Suprapubic skin (tissue), 3 donors: ENCODE measurements at regions not wholly inside any gene's neighbourhood (a gene's known extent, or its start where the extent isn't known, plus 50 kb on each side); places are given as distances from the start of the nearest gene placed in this dataset.

Source experiments
- CTCF ChIP-seq, 2 donors: fragments of 200-600 bp in 1 of 2; fragments of 450-650 bp in 1 of 2; sonication (generic) in 1 of 2; IDR thresholded peaks; one replicate each; pipeline ENCODE4 v1.5.1; 2016 to 2019; ENCODE audit warnings: antibody characterized with exemption in 2 of 2, mild to moderate bottlenecking in 1 of 2, moderate library complexity in 1 of 2
- POLR2A ChIP-seq, 2 donors: fragments of 450-650 bp; IDR thresholded peaks; one replicate each; pipeline ENCODE4 v1.6.1; 2017; ENCODE audit warnings: antibody characterized with exemption in 2 of 2, mild to moderate bottlenecking in 2 of 2, moderate library complexity in 2 of 2

GRCh38 chr7:121557034-121557892, 161.2 kb upstream of the FAM3C start:
- TF ChIP-seq CTCF (IDR thresholded peaks at IDR 0.05): no peak
- no peak for TF ChIP-seq POLR2A (IDR thresholded peaks at IDR 0.05)
